GM03348 (cell line): ENCODE measurements at regions not wholly inside any gene's neighbourhood (a gene's known extent, or its start where the extent isn't known, plus 50 kb on each side); places are given as distances from the start of the nearest gene placed in this dataset.

Experiments
- DNase-seq: peaks from one replicate; pipeline ENCODE4 v3.0.0; 2012; ENCODE audit warnings: low spot score

- no peak for DNase-seq
These were observed 380.4 kb upstream of the ZMIZ1 start for GRCh38 chr10:78688230-78688900.

GRCh38 chr10:78688901-78689583, 379.7 kb upstream of the ZMIZ1 start:
- DNase-seq = peak; percentile 31

GRCh38 chr10:78689584-78689935, 379.2 kb upstream of the ZMIZ1 start:
- DNase-seq = no peak

DNA sequence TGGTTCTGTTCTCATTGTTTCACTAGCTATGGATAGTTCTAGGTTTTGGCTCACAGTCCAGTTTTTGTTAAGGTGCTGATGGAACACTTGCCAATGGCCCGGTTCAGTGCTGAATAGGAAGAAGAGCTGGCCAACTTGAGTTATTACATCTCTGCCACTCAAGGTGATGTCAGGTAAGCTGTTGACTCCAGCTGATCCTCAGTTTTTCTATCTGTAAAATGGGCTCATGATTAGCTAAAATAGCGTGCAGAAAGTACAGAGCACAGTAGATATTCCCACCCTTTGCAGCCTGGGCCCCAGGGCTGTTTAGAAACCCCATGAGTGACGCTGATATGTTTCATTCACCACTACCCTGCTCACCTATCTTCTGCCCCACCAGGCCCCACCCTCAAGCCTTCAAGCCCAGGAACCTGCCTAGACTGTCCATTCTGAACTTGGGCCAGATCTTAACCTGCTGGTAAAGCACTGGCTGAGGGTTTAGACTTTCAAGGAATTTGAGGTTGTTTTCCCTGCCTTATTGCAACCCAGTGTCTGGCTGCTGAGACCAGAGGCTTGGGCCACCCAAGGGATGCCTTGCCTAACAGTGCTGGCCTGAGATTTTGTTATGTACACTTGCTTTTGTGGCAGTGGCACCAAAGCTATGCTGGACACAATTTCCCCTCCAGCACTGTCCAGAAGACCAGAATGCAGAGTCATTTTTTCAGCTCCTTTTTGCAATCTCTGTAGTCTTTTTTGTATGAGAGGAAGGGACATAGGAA, 378.2 kb upstream of the ZMIZ1 start:
- no peak for DNase-seq

- DNase-seq = no peak
These were observed 377.3 kb upstream of the ZMIZ1 start for GRCh38 chr10:78691301-78692030.

GRCh38 chr10:78692071-78692470, 376.7 kb upstream of the ZMIZ1 start:
- DNase-seq = no peak

DNA sequence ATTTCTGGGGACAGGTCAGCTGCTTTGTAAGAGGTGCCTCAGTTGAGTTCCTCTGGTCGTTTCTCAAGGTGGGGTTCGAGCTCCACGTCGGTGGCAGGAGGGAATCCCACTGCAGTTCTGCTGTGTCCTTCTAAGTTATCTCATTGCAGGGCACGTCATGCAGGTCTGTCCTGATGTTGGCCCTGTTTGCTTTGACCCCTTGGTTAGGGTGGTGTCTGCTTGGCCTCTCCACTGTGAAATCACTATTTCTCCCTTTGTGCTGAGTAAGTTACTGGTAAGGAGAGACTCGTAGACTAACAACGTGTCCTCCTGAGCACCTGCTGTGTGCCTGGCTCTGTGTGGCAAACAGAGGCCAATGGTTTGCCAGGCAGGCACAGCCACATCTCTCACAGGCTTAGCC, 372.9 kb upstream of the ZMIZ1 start:
- DNase-seq = no peak

DNA sequence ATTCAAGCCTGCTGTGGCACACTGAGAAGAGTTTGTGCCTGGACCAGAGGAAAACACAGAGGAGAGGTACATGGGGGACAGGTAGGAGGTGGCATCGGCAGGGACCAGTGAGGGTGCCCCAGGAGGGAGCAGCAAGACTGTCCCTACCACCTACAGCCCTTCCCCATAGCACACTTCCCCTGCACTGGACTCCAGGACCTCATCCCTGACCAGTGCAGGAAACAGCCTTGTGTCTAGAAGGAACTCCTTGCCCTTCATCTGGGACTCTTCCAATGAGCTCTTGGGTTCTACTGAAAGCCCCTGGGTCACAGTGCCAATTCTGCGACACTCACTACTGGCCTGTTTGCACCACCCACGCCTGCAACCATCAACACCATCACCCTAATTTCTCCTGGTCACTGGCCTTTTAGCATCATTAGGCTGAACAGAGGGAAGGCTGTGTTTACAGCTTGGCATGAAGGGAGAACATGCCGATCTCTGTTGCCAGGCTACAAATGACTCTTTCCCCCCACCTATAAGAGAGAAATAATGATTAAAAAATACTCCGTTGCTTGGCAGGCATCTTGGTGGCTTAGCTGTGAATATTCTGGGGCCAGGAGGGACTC, 371.9 kb upstream of the ZMIZ1 start:
- DNase-seq = no peak

- DNase-seq = no peak
These were observed 368.8 kb upstream of the ZMIZ1 start for GRCh38 chr10:78699971-78700370.

DNA sequence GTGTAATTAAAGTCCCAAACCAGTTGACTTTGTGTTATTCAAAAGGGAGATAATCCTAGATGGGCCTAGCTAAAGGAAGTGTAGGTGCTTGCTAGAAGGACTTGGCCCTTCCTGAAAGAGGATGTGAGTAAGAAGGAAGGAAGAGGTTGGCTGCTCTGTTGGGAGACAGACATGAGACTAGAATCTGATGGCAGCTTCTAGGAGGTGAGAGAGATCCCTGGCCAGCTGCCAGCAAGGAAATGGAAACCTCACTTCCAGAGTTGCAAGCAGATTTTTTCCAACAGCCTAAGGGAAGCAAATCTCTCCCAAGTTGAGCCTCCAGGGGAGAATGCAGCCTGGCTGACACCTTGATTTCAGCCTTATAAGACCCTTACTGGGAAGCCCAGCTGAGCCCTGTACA, 368.4 kb upstream of the ZMIZ1 start:
- DNase-seq = no peak

DNA sequence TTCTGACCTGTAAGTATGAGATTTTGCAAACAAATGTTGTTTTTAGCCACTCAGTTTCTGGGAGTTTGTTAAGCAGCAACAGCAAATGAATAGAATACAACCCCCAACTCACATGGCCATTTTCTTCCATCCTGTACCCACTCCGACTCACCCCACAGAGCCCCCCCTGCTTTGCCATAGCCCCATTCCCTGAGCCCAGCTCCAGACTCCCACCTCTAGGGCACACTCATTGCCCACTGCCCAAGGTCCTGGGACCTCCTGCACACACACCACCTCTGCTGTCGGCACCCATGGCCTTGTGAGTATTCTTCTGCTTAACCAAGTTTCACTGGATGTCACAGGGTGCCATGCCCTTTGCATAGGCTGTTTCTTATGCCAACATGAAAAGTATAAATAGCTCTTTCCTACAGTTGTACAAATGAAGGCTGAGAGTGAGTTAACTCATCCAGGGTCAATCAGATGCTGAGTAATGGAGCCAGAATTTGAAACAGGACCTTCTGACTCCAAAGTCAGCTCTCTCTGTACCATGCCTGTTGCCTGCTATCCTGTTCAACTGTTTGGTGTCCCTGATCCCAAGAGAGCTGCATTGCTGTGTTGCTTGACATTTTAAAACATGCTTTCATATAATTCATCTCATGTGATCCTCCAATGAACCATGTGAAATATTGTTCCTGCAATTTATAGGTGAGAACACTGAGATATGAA, 367.8 kb upstream of the ZMIZ1 start:
- DNase-seq = no peak

- DNase-seq = no peak
These were observed 366.6 kb upstream of the ZMIZ1 start for GRCh38 chr10:78702186-78702585.

GRCh38 chr10:78702876-78703275, 365.9 kb upstream of the ZMIZ1 start:
- DNase-seq = no peak

DNA sequence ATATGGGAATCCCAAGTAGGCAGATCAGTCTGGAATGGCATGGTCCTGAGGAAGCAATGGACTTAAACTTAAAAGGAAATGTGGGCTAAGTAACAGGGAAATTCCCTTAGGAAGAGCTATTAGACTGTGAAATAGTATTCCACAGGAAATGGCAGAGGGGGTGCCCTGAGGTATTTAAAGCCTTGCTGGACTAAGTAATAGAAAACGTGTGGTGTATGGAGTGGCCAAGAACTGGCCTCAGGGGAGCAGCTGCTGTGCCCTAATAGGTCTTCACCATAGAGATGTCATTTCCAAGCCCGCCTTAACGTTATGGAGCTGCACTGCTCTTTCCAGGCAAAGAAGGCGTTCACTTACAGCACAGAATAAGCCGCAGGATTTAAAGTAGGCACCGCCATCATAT, 365.2 kb upstream of the ZMIZ1 start:
- DNase-seq = no peak

GRCh38 chr10:78706256-78706655, 362.5 kb upstream of the ZMIZ1 start:
- DNase-seq = no peak

GRCh38 chr10:78706726-78707540, 361.8 kb upstream of the ZMIZ1 start:
- DNase-seq = no peak

DNA sequence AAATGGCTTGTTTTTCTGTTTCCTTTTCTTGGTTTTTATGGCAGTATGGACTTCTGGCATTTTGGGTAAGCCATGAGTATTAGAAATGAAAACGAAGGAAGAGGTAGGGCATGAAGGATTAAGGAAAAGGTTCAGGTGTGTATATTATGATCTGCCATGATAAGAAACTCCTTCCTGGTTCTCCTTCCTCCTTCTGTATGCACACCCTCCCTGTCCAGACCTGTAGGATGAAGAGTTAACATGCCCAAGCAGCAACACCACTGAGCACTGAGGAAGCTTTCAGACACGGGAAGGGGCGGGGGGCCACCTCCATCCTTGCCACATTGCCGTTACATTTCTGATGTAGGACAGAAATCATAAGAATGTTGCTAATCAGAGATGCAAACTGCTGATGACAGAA, 361.0 kb upstream of the ZMIZ1 start:
- no peak for DNase-seq

DNA sequence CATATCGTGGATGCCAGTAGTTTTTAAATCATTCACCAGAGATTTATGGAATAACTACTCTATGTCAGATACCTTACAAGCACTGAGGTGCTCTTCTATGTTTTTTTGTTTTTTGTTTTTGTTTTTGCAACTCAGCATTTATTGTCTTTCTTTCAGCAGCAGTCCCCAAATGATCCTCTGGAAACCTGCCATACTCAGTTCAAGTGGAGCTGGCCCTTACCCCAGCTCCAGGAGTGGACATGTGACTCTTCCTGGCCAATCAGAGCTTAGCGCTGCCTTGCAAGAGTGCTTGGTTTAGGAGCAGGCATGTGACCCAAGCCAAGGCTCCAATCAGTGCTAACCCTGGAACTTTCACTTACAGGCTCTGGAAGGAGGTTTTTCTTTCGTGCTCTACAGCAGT, 356.6 kb upstream of the ZMIZ1 start:
- DNase-seq = no peak

- DNase-seq = no peak
These were observed 355.1 kb upstream of the ZMIZ1 start for GRCh38 chr10:78713659-78714058.

DNA sequence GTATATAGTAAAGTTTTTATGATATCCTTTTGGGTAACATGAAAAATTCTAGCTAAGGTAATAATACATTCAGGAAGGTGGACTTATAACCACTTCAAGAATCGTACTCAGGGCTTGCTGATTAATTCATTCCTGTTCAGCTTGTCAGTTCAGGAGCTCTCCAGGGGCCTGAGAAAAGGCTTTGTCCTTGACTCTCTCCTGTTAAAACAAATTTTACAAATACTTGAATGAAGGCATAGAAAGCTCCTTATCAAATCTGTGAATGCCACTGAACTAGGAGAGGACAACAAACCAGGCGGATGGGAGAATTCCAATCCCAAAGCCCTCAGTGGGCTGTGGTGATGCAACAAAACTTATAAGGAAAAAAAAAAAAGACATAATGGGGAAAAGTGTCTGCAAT, 354.5 kb upstream of the ZMIZ1 start:
- no peak for DNase-seq

GRCh38 chr10:78715435-78715834, 353.3 kb upstream of the ZMIZ1 start:
- DNase-seq = no peak
